ENCODE measurements at regions not wholly inside any gene's neighbourhood (a gene's known extent, or its start where the extent isn't known, plus 50 kb on each side); places are given as distances from the start of the nearest gene placed in this dataset.

GRCh38 chr1:82542766-82543165, 742.0 kb downstream of the ADGRL2 start:
- FAIRE-seq (no peak), DNase-seq (ENCODE audit: low read depth, low spot score) (no peak), ATAC-seq (no peak)
- no peak overlapping the region for H3K9ac ChIP-seq (ENCODE audit: control insufficient read depth, insufficient read depth, low read length)
- ChIA-PET SMC1A (ENCODE audit: uncharacterized antibody, unreplicated experiment) (no interaction called here), CTCF (no interaction called here), RAD21 (ENCODE audit: unreplicated experiment) (no interaction called here), POLR2A (no interaction called here)
- no peak overlapping the region for H3K4me2 ChIP-seq (ENCODE audit: control insufficient read depth, insufficient read depth)
- H4K20me1 ChIP-seq (ENCODE audit: control insufficient read depth, insufficient read depth): no peaks in the 10 kb centered on the region
- no peak overlapping the region for H2AFZ ChIP-seq (ENCODE audit: control insufficient read depth, low read depth, low read length)
- no peak overlapping the region for H3K4me3 ChIP-seq
- in situ Hi-C loops (cut with MboI) (no loop called here), intact Hi-C loops (cut with micrococcal nuclease; ENCODE audit: unreplicated experiment) (no loop called here)
- BruUV-seq (replicated peaks): no TSS peak
- H3K9me3 ChIP-seq (replicated peaks; ENCODE audit: control insufficient read depth, insufficient read depth, low read length): no peaks in the 10 kb centered on the region
- no peaks in the 10 kb centered on the region for H3K79me2 ChIP-seq (ENCODE audit: control insufficient read depth, insufficient read depth, low read length)
- no peaks in the 10 kb centered on the region for H3K36me3 ChIP-seq (ENCODE audit: control insufficient read depth in 2 of 2, insufficient read depth in 2 of 2, low read length in 1 of 2)
- no peak for TF ChIP-seq ASH2L (IDR thresholded peaks at IDR 0.05; ENCODE audit: borderline replicate concordance, low read depth)
- no peak for TF ChIP-seq SRF (IDR thresholded peaks at IDR 0.05; ENCODE audit: low read depth in 2 of 2, low read length in 2 of 2)
- TF ChIP-seq BCLAF1 (IDR thresholded peaks at IDR 0.05): no peak
- no peak for TF ChIP-seq FOXK2 (IDR thresholded peaks at IDR 0.05)
- no peak for TF ChIP-seq NRF1 (conservative IDR thresholded peaks at IDR 0.05; ENCODE audit: low read depth, low read length)
- TF ChIP-seq MTA2 (IDR thresholded peaks at IDR 0.05; ENCODE audit: low read depth): no peak
- TF ChIP-seq MAX (IDR thresholded peaks at IDR 0.05; ENCODE audit: low read depth, low read length): no peak
- TF ChIP-seq STAT3 (IDR thresholded peaks at IDR 0.05; ENCODE audit: low read depth, low read length): no peak
- no peak for TF ChIP-seq TARDBP (IDR thresholded peaks at IDR 0.05; ENCODE audit: borderline replicate concordance)
- TF ChIP-seq IRF3 (IDR thresholded peaks at IDR 0.05): no peak
- no peak for TF ChIP-seq PML (IDR thresholded peaks at IDR 0.05; ENCODE audit: low read length)
- TF ChIP-seq ZNF217 (IDR thresholded peaks at IDR 0.05): no peak
- no peak for TF ChIP-seq CHD1 (IDR thresholded peaks at IDR 0.05; ENCODE audit: low read depth, low read length)
- no peak for TF ChIP-seq PAX5 (IDR thresholded peaks at IDR 0.05; ENCODE audit: borderline replicate concordance, low read depth, low read length)
- TF ChIP-seq SMC3 (IDR thresholded peaks at IDR 0.05; ENCODE audit: borderline replicate concordance, low read length): no peak
- TF ChIP-seq GATAD2B (conservative IDR thresholded peaks at IDR 0.05; ENCODE audit: low read depth): no peak
- H3K27ac ChIP-seq (ENCODE audit: control insufficient read depth, insufficient read depth): no peak overlapping the region
- no peaks in the 10 kb centered on the region for H3K4me1 ChIP-seq (ENCODE audit: control insufficient read depth, insufficient read depth, low read length)
- no peaks in the 10 kb centered on the region for H3K27me3 ChIP-seq (replicated peaks in 1 of 2; ENCODE audit: control insufficient read depth in 2 of 2, insufficient read depth in 2 of 2, low read length in 1 of 2)
